ENCODE measurements at regions not wholly inside any gene's neighbourhood (a gene's known extent, or its start where the extent isn't known, plus 50 kb on each side); places are given as distances from the start of the nearest gene placed in this dataset.
A peak's percentile ranks its signal among the peaks of the same experiment; 100 is the strongest.

DNA sequence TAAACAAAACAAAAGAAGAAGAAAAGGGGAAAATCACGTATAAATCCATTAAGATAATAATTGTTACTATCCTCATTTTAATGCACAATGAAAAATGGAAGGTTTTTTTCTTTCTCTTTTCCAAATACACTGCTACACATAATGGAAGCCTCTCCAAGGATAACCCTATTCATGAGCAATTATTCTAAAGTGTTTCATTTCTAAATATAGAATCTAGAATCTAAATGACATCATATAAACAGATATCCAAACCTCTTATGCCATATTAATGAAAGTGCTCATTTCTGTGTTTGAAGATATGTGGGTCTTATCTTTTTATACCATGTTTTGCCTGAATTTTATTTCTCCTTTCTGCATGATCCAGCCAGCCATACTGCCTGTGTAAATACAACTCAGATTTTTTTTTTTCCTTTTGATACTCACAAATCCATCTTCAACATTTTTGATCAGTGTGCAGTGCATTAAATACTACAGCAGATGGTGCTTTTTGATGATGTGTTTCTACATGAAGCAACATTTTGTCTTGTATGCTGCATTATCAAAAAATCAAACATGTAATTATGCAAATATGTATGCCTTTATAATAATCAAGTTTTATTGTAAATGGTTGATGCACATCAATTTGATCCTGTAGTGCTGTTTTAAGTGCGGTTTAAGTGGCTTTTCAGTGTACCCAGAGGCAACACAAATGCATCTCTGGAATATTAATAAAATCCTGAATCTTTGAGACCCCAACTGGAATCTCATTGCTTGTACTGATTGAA is 625.6 kb upstream of the PTBP2 start:
- 0 out of 2 replicates have a peak, but pooled peaks have one; percentile 17 for TF ChIP-seq ATF7 (IDR thresholded peaks at IDR 0.05)
- no peak for TF ChIP-seq ATF7 (CRISPR knock-in tag; IDR thresholded peaks at IDR 0.05)
- no peak for TF ChIP-seq MYNN (CRISPR knock-in tag; IDR thresholded peaks at IDR 0.05; ENCODE audit: low read depth)
- TF ChIP-seq CEBPG (CRISPR knock-in tag; IDR thresholded peaks at IDR 0.05) = no peak
- no peaks in the 10 kb centered on the region for H3K4me1 ChIP-seq (ENCODE audit: insufficient read depth, low read length)
- FAIRE-seq = no peak
- no peak overlapping the region for H3K27ac ChIP-seq (ENCODE audit: extremely low read length, insufficient read depth, low read length)
- H3K4me3 ChIP-seq (replicated peaks in 1 of 3; ENCODE audit: insufficient read depth in 1 of 3, low read depth in 2 of 3, low read length in 3 of 3) = no peak overlapping the region
- no peaks in the 10 kb centered on the region for H3K9me3 ChIP-seq (ENCODE audit: low read length)
- no peak overlapping the region for H2AFZ ChIP-seq (ENCODE audit: low read length)
- no TSS peak for BruUV-seq (replicated peaks)
- DNase-seq (ENCODE audit: low spot score) = no peak
- no peaks in the 10 kb centered on the region for H3K36me3 ChIP-seq (replicated peaks in 1 of 2; ENCODE audit: control insufficient read depth in 1 of 2, insufficient read depth in 2 of 2, low read length in 2 of 2)
- no peak for ATAC-seq
- CTCF ChIA-PET (ENCODE audit: low intra/inter-chr PET ratio, low total read pairs) = no interaction called here
- no peaks in the 10 kb centered on the region for H4K20me1 ChIP-seq (ENCODE audit: insufficient read depth, low read length)
- H3K9ac ChIP-seq (ENCODE audit: insufficient read depth, low read depth, low read length) = no peak overlapping the region
- no peaks in the 10 kb centered on the region for H3K79me2 ChIP-seq (ENCODE audit: insufficient read depth, low read length)
- WGBS (ENCODE audit: low lambda C conversion rate) = under 1% methylated on average over 2 of the region's 2 CpGs
- POLR2A ChIA-PET = no interaction called here
- intact Hi-C loops (cut with micrococcal nuclease; ENCODE audit: unreplicated experiment) (no loop called here), in situ Hi-C loops (cut with HindIII; ENCODE audit: extremely low pct_ligation_motif_present, low pct_unique_long_range_greater_than_20kb) (no loop called here)
- H3K4me2 ChIP-seq (ENCODE audit: low read depth, low read length) = no peak overlapping the region
- no peaks in the 10 kb centered on the region for H3K27me3 ChIP-seq (ENCODE audit: control insufficient read depth in 1 of 2, insufficient read depth in 2 of 2, low read length in 2 of 2)

- ATAC-seq (no peak), FAIRE-seq (no peak), DNase-seq (ENCODE audit: low spot score) (no peak)
- H3K4me1 ChIP-seq (ENCODE audit: insufficient read depth, low read length) = no peaks in the 10 kb centered on the region
- H3K27ac ChIP-seq (ENCODE audit: extremely low read length, insufficient read depth, low read length) = no peak overlapping the region
- in situ Hi-C loops (cut with HindIII; ENCODE audit: extremely low pct_ligation_motif_present, low pct_unique_long_range_greater_than_20kb) = no loop called here
- H3K79me2 ChIP-seq (ENCODE audit: insufficient read depth, low read length) = no peaks in the 10 kb centered on the region
- H3K4me3 ChIP-seq (replicated peaks in 1 of 3; ENCODE audit: insufficient read depth in 1 of 3, low read depth in 2 of 3, low read length in 3 of 3) = no peak overlapping the region
- 7% methylated on average over 5 of the region's 5 CpGs for WGBS (ENCODE audit: low lambda C conversion rate)
- no peaks in the 10 kb centered on the region for H3K36me3 ChIP-seq (replicated peaks in 1 of 2; ENCODE audit: control insufficient read depth in 1 of 2, insufficient read depth in 2 of 2, low read length in 2 of 2)
- no TSS peak for BruUV-seq (replicated peaks)
- no peaks in the 10 kb centered on the region for H4K20me1 ChIP-seq (ENCODE audit: insufficient read depth, low read length)
- H3K4me2 ChIP-seq (ENCODE audit: low read depth, low read length) = no peak overlapping the region
- intact Hi-C loops (cut with micrococcal nuclease; ENCODE audit: unreplicated experiment) = no loop called here
- ChIA-PET CTCF (ENCODE audit: low intra/inter-chr PET ratio, low total read pairs) (no interaction called here), POLR2A (no interaction called here)
- no peaks in the 10 kb centered on the region for H3K27me3 ChIP-seq (ENCODE audit: control insufficient read depth in 1 of 2, insufficient read depth in 2 of 2, low read length in 2 of 2)
- no peaks in the 10 kb centered on the region for H3K9me3 ChIP-seq (ENCODE audit: low read length)
- no peak overlapping the region for H2AFZ ChIP-seq (ENCODE audit: low read length)
- H3K9ac ChIP-seq (ENCODE audit: insufficient read depth, low read depth, low read length) = no peak overlapping the region
- TF ChIP-seq, protein P1, sequence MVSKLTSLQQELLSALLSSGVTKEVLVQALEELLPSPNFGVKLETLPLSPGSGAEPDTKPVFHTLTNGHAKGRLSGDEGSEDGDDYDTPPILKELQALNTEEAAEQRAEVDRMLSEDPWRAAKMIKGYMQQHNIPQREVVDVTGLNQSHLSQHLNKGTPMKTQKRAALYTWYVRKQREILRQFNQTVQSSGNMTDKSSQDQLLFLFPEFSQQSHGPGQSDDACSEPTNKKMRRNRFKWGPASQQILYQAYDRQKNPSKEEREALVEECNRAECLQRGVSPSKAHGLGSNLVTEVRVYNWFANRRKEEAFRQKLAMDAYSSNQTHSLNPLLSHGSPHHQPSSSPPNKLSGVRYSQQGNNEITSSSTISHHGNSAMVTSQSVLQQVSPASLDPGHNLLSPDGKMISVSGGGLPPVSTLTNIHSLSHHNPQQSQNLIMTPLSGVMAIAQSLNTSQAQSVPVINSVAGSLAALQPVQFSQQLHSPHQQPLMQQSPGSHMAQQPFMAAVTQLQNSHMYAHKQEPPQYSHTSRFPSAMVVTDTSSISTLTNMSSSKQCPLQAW (CRISPR knock-in tag; IDR thresholded peaks at IDR 0.05) = no peak
- TF ChIP-seq RXRB (CRISPR knock-in tag; IDR thresholded peaks at IDR 0.05; ENCODE audit: borderline replicate concordance) = no peak
- TF ChIP-seq ZNF275 (CRISPR knock-in tag; IDR thresholded peaks at IDR 0.05; ENCODE audit: borderline replicate concordance) = no peak
- TF ChIP-seq TSC22D2 (CRISPR knock-in tag; IDR thresholded peaks at IDR 0.05; ENCODE audit: borderline replicate concordance) = no peak
- TF ChIP-seq ZNF431 (CRISPR knock-in tag; IDR thresholded peaks at IDR 0.05; ENCODE audit: borderline replicate concordance, low read depth) = no peak
- TF ChIP-seq DZIP1 (CRISPR knock-in tag; IDR thresholded peaks at IDR 0.05) = no peak
- no peak for TF ChIP-seq ATRX (CRISPR knock-in tag; IDR thresholded peaks at IDR 0.05; ENCODE audit: borderline replicate concordance)
- no peak for TF ChIP-seq ZNF780A (CRISPR knock-in tag; IDR thresholded peaks at IDR 0.05)
These were observed 624.8 kb upstream of the PTBP2 start for GRCh38 chr1:96096613-96097321.
